Fibroblast of villous mesenchyme (primary cell): ENCODE measurements at regions not wholly inside any gene's neighbourhood (a gene's known extent, or its start where the extent isn't known, plus 50 kb on each side); places are given as distances from the start of the nearest gene placed in this dataset.

Experiments
- DNase-seq: peaks from one replicate; pipeline ENCODE4 v3.0.0-alpha.2; 2010; ENCODE audit warnings: low read depth
- H3K4me3 ChIP-seq: 2 replicates; pipeline ENCODE4 v1.5.1; 2011; ENCODE audit warnings: low read depth, mild to moderate bottlenecking, low read length
- TF ChIP-seq, protein P1 (sequence below): IDR thresholded peaks from 2 replicates; pipeline ENCODE4 v1.5.1; 2012; ENCODE audit warnings: low read depth, mild to moderate bottlenecking, low read length; ENCODE audit not compliant: insufficient read depth

GRCh38 chr6:51398064-51398705 lies 579.5 kb downstream of the TFAP2B start:
- no peak for DNase-seq
- no peak overlapping the region for H3K4me3 ChIP-seq
- TF ChIP-seq, protein P1, sequence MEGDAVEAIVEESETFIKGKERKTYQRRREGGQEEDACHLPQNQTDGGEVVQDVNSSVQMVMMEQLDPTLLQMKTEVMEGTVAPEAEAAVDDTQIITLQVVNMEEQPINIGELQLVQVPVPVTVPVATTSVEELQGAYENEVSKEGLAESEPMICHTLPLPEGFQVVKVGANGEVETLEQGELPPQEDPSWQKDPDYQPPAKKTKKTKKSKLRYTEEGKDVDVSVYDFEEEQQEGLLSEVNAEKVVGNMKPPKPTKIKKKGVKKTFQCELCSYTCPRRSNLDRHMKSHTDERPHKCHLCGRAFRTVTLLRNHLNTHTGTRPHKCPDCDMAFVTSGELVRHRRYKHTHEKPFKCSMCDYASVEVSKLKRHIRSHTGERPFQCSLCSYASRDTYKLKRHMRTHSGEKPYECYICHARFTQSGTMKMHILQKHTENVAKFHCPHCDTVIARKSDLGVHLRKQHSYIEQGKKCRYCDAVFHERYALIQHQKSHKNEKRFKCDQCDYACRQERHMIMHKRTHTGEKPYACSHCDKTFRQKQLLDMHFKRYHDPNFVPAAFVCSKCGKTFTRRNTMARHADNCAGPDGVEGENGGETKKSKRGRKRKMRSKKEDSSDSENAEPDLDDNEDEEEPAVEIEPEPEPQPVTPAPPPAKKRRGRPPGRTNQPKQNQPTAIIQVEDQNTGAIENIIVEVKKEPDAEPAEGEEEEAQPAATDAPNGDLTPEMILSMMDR = no peak

DNA sequence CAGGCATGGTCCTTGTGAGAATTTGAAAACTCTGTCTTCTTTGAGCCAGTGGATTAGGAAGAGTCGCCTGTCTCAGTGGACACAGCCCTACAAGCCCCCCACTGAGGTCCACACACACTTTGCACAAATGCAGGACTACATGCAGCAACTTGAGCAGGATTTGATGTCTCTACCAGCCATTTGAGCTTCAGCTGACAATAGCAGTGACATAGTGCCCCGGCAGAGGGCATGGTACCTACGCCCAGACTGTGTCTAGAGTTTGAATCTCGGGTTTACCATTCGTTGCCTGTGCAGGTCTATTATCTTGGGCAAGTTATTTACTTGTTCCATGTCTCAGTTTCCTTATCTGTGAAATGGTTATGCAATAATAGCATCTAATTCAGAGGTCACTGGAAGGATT lies 580.1 kb downstream of the TFAP2B start:
- no peak for DNase-seq
- TF ChIP-seq, protein P1 = no peak
- no peak overlapping the region for H3K4me3 ChIP-seq

GRCh38 chr6:51410453-51410852 lies 591.8 kb downstream of the TFAP2B start:
- TF ChIP-seq, protein P1 = no peak
- no peak for DNase-seq

GRCh38 chr6:51411496-51412125 lies 592.9 kb downstream of the TFAP2B start:
- H3K4me3 ChIP-seq = no peak overlapping the region
- TF ChIP-seq, protein P1 = no peak
- no peak for DNase-seq

More at GRCh38 chr6:51410453-51410852, 591.8 kb downstream of the TFAP2B start:
- no peak overlapping the region for H3K4me3 ChIP-seq

GRCh38 chr6:51414361-51414760 lies 595.7 kb downstream of the TFAP2B start:
- no peak overlapping the region for H3K4me3 ChIP-seq
- DNase-seq = no peak
- TF ChIP-seq, protein P1 = no peak

DNA sequence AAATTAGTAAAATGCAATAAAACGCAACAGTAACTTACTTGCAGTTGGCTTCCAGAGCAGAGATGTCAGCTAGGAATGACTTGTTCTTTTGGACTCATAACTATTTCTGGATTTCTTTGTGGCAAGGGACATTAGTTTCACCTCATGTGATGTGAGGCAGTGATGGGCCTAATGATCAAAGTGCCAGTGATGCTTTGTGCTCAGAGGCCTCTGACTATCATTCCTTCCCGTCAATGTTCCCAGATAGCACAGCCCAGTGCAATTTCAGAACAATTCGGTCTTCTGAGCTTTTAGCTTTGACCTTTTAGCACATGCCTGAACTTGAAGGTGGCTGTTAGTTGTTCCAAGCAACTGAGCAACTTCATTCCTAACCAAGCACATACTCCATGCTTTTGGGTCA lies 596.8 kb downstream of the TFAP2B start:
- DNase-seq = no peak
- TF ChIP-seq, protein P1 = no peak
- no peak overlapping the region for H3K4me3 ChIP-seq
